Pancreas (tissue), 10 donors: ENCODE measurements at regions not wholly inside any gene's neighbourhood (a gene's known extent, or its start where the extent isn't known, plus 50 kb on each side); places are given as distances from the start of the nearest gene placed in this dataset.

Experiments
- ATAC-seq, 4 donors: fragments of 200-7000 bp; cut with Tn5 transposase; one replicate each; pipeline versions ENCODE4 v1.8.0 to v1.9.1; 2020; ENCODE audit warnings: mild to moderate bottlenecking in 4 of 4, moderate library complexity in 4 of 4
- DNase-seq, 6 donors: peaks; one replicate each; pipeline ENCODE4 v3.0.0-alpha.2; 2020
- FAIRE-seq: peaks from 2 replicates; lab custom pipeline; 2012; peaks lifted over from hg19 to GRCh38; lab: Jason Lieb, UNC
- H3K27ac ChIP-seq, 4 donors: fragments of 200-600 bp; sonication (generic); 1 replicate in 3 of 4; 2 replicates in 1 of 4; pipeline versions ENCODE4 v1.5.0 to v1.8.0; 2020
- H3K27me3 ChIP-seq, 4 donors: fragments of 200-600 bp; one replicate each; pipeline ENCODE4 v1.8.0; 2021
- H3K36me3 ChIP-seq, 3 donors: fragments of 200-600 bp; sonication (generic) in 1 of 3; one replicate each; pipeline versions ENCODE4 v1.5.0 to v1.8.0; 2020 to 2021
- H3K4me1 ChIP-seq, 3 donors: fragments of 200-600 bp; one replicate each; pipeline ENCODE4 v1.8.0; 2021
- H3K4me3 ChIP-seq, 4 donors: fragments of 200-600 bp; sonication (generic) in 2 of 4; one replicate each; pipeline versions ENCODE4 v1.5.0 to v1.8.0; 2020 to 2021
- H3K9me3 ChIP-seq, 4 donors: fragments of 200-600 bp; one replicate each; pipeline ENCODE4 v1.8.0; 2021
- WGBS, 2 donors: extraction: QIAGEN DNeasy Blood & Tissue Kit; methylation state at CpG; one replicate each; pipeline ENCODE4 v1.1.7; 2013; 5-methylcytosine and 5-hydroxymethylcytosine counted together
- intact Hi-C, 3 donors: fragments of 100-400 bp; cut with DNase I; formaldehyde crosslinking; loops; one replicate each; pipeline versions ENCODE4 v1.11.1 to v1.14.2; 2022
- TF ChIP-seq, protein P1 (sequence below), 4 donors: fragments of 200-600 bp; sonication (generic) in 3 of 4; IDR thresholded peaks; one replicate each; pipeline versions ENCODE4 v1.5.0 to v1.8.0; 2021; ENCODE audit warnings: antibody characterized with exemption in 4 of 4
- donor health status: healthy with polysubstance abuse.
- donor health status: DM: no; HTN: no; CAD: no; lungs with moderate emphysema.
- donor health status: DM: no; HTN: no; CAD: no.
- donor health status: control.
- donor health status: control.
- donor health status: Bipolar disorder and iron deficiency.
- donor health status: DM: yes; HTN: yes; CAD: no.
- donor health status: DM: no; HTN: no; CAD: no.
- donor health status: DM: no; HTN: no; CAD: no.
- donor health status: DM: yes; HTN: yes; CAD: no.

DNA sequence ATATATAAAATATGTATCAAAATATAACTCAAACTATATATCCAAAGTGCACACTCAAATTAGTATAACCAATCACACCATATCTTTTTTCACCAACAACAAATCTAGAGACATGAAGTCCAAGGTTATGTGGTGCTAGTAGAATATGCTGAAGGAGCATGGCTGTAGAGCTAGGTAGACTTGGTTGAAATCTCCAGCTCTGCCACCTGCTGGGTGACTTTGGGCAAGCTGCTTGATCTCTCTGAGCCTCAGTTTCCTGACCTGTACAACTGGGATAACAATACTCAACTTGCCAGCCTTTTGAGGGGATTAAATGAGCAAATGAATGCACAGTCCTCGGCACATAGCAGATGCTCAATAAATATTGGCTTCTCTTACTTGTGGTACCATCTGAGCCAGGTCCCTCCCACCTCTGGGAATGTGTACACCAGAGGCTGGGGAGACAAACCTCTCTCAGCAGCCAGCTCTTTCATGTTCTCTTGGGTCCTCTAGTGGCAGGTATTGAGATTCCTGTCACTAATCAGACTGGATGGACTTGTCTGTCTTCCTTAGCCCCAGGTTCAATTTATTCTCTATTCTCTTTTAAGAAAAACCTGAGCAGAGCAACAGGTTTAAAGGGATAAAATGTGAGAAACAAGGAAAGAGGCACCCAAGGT is 94.3 kb upstream of the PDE1C start:
- Histone ChIP-seq H3K27ac (no peak overlapping the region), H3K4me1 (no peaks in the 10 kb centered on the region), H3K36me3 (no peaks in the 10 kb centered on the region), H3K4me3 (no peak overlapping the region), H3K9me3 (no peaks in the 10 kb centered on the region), H3K27me3 (no peaks in the 10 kb centered on the region)
- FAIRE-seq (no peak), DNase-seq (peak in 1 of 6 donors; percentile 5), ATAC-seq (peak in 3 of 4 donors; percentile 64 to 83 (median 78))
- intact Hi-C loops = loop anchor here in 1 of 3 donors (10.0 kb wide), 1 partner anchor 380 kb away; no protein-coding TSS in a partner anchor
- WGBS, 2 donors = 38% methylated on average over 1 of the region's 1 CpG
- TF ChIP-seq, protein P1, sequence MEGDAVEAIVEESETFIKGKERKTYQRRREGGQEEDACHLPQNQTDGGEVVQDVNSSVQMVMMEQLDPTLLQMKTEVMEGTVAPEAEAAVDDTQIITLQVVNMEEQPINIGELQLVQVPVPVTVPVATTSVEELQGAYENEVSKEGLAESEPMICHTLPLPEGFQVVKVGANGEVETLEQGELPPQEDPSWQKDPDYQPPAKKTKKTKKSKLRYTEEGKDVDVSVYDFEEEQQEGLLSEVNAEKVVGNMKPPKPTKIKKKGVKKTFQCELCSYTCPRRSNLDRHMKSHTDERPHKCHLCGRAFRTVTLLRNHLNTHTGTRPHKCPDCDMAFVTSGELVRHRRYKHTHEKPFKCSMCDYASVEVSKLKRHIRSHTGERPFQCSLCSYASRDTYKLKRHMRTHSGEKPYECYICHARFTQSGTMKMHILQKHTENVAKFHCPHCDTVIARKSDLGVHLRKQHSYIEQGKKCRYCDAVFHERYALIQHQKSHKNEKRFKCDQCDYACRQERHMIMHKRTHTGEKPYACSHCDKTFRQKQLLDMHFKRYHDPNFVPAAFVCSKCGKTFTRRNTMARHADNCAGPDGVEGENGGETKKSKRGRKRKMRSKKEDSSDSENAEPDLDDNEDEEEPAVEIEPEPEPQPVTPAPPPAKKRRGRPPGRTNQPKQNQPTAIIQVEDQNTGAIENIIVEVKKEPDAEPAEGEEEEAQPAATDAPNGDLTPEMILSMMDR (IDR thresholded peaks at IDR 0.05) = peak in 1 of 4 donors; percentile 19

DNA sequence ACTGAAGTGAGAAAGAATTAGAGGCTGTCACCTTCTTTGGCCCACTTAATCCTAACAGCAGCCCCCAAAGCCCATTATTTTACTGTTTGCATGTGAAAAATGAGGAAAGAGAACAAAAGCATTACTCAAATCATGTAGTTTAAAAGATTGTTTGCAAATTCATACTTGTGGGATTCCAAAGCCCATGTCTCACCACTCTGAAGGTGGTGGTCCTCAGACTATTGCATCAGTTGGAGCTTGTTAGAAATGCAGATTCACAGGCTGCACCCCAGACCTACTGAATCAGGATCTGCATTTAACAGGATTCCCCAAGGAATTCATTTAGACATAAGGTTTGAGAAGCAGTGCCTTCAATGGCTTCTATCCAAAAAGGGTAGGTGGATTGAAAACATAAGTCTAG is 93.7 kb upstream of the PDE1C start:
- Histone ChIP-seq H3K4me1 (no peaks in the 10 kb centered on the region), H3K9me3 (no peaks in the 10 kb centered on the region), H3K36me3 (no peaks in the 10 kb centered on the region), H3K27me3 (no peaks in the 10 kb centered on the region), H3K27ac (peak overlapping the region in 1 of 4 donors; percentile 37), H3K4me3 (no peak overlapping the region)
- DNase-seq (no peak), ATAC-seq (no peak), FAIRE-seq (no peak)
- TF ChIP-seq, protein P1 (IDR thresholded peaks at IDR 0.05) = no peak
- intact Hi-C loops = loop anchor here in 1 of 3 donors (10.0 kb wide), 1 partner anchor 379 kb away; no protein-coding TSS in a partner anchor

DNA sequence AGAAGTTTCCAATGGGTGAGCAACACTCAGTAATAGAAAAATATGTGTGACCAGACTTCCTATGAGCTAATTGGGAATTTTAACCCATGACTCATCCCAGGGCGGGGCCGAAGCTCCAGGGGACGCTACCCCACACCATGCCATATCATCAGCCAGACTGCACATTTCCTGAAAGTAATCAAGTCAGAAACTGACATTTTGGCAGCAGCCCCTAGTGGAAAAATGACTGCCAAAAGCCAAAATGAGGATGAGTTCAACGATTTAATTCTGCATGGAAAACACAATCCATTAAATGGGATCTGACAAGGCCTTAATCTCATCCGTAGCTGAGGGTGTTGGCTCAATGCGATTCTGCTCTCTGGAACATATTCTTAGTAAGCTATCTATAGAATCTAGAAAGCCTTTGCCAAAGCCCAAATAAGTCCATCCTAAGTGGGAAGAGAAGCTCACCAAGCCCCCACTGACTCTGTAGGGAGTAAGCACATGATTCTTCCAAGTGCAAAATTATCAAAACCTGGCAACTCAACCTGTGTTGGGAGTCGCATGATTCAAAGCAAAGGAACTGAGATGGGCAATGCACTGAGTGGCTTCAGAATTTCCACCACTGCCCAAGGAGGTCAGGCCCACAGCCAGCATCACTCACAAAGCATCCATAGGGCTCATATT is 93.1 kb upstream of the PDE1C start:
- Histone ChIP-seq H3K9me3 (no peaks in the 10 kb centered on the region), H3K4me3 (no peak overlapping the region), H3K27ac (peak overlapping the region in 2 of 4 donors; percentile 25 to 69), H3K4me1 (no peaks in the 10 kb centered on the region), H3K36me3 (no peaks in the 10 kb centered on the region), H3K27me3 (no peaks in the 10 kb centered on the region)
- TF ChIP-seq, protein P1 (IDR thresholded peaks at IDR 0.05) = no peak
- DNase-seq (peak in 5 of 6 donors; percentile 18 to 66 (median 43)), FAIRE-seq (no peak), ATAC-seq (peak; percentile 60 to 89 (median 86))
- intact Hi-C loops = loop anchor here in 1 of 3 donors (10.0 kb wide), 1 partner anchor 378 kb away; no protein-coding TSS in a partner anchor
- 50% methylated on average over 7 of the region's 7 CpGs for WGBS, 2 donors

DNA sequence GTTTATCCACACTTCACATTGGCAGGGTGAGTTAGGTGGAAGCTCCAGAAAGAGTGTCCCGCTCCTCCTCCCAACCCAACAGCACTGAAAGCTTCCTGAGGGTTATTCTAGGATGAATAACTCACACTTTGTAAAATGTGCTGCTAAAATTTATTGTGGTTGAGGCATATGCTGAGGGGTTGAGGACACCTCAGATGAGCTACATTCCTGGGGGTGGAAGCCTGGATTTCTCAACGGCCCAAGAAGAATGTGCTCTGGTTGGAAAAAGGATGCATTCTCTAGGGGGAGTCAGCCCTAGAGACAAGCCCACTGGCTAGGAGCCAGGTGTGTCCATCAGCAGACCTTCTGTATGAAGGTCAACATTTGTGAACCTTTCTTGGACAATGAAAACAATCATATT is 91.5 kb upstream of the PDE1C start:
- 66 to 73% methylated on average over 2 of the region's 2 CpGs for WGBS, 2 donors
- TF ChIP-seq, protein P1 (IDR thresholded peaks at IDR 0.05) = no peak
- no peak for DNase-seq
- intact Hi-C loops = loop anchor here in 1 of 3 donors (10.0 kb wide), 1 partner anchor 377 kb away; no protein-coding TSS in a partner anchor
- H3K27ac ChIP-seq = no peak overlapping the region
- no peak for ATAC-seq
- FAIRE-seq = no peak
- H3K4me3 ChIP-seq = no peak overlapping the region
- H3K9me3 ChIP-seq = no peaks in the 10 kb centered on the region
- H3K4me1 ChIP-seq = no peaks in the 10 kb centered on the region
- no peaks in the 10 kb centered on the region for H3K27me3 ChIP-seq
- H3K36me3 ChIP-seq = no peaks in the 10 kb centered on the region
